Stomach (tissue), 4 donors: ENCODE measurements at regions not wholly inside any gene's neighbourhood (a gene's known extent, or its start where the extent isn't known, plus 50 kb on each side); places are given as distances from the start of the nearest gene placed in this dataset.

Experiments
- EP300 ChIP-seq: sonication (generic); formaldehyde crosslinking; IDR thresholded peaks from one replicate; pipeline ENCODE4 v1.6.1; 2017; ENCODE audit warnings: antibody characterized with exemption
- POLR2A ChIP-seq, 4 donors: fragments of 450-650 bp; IDR thresholded peaks; one replicate each; pipeline ENCODE4 v1.6.1; 2016; ENCODE audit warnings: antibody characterized with exemption in 4 of 4, control low read depth in 2 of 4, mild to moderate bottlenecking in 1 of 4, moderate library complexity in 1 of 4
- POLR2AphosphoS5 ChIP-seq, 3 donors: sonication (generic); formaldehyde crosslinking; IDR thresholded peaks; one replicate each; pipeline ENCODE4 v1.6.1; 2016; ENCODE audit warnings: antibody characterized with exemption in 3 of 3
- TF ChIP-seq, protein P1 (sequence below), 7 experiments: fragments of 450-650 bp in 4 of 7; fragments of 200-600 bp in 3 of 7; sonication (generic) in 3 of 7; IDR thresholded peaks; one replicate each; pipeline ENCODE4 v1.5.1; 2016 to 2019; ENCODE audit warnings: antibody characterized with exemption in 7 of 7, control low read depth in 2 of 7, mild to moderate bottlenecking in 1 of 7

DNA sequence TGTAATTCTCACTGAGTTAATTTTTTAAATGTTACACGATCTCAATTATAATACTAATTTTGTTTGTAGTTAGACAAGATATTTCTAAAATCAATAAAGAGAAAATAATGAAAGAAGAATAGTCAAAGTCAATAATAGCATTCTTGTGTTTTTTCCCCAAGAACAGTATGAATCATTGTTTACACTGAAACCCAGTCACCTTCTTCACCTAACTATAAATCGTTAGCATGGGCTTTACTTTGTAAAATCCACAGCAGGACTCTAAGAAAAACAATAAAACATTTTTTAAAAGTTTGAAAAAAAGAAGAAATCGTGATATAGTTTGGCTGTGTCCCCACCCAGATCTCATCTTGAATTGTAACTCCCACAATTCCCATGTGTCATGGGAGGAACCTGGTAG lies 234.6 kb upstream of the LYPLAL1 start:
- TF ChIP-seq, protein P1, sequence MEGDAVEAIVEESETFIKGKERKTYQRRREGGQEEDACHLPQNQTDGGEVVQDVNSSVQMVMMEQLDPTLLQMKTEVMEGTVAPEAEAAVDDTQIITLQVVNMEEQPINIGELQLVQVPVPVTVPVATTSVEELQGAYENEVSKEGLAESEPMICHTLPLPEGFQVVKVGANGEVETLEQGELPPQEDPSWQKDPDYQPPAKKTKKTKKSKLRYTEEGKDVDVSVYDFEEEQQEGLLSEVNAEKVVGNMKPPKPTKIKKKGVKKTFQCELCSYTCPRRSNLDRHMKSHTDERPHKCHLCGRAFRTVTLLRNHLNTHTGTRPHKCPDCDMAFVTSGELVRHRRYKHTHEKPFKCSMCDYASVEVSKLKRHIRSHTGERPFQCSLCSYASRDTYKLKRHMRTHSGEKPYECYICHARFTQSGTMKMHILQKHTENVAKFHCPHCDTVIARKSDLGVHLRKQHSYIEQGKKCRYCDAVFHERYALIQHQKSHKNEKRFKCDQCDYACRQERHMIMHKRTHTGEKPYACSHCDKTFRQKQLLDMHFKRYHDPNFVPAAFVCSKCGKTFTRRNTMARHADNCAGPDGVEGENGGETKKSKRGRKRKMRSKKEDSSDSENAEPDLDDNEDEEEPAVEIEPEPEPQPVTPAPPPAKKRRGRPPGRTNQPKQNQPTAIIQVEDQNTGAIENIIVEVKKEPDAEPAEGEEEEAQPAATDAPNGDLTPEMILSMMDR (IDR thresholded peaks at IDR 0.05): no peak
- TF ChIP-seq POLR2A (IDR thresholded peaks at IDR 0.05) (no peak), EP300 (no peak), POLR2AphosphoS5 (IDR thresholded peaks at IDR 0.05) (no peak)
